LoVo (cell line): ENCODE measurements at regions not wholly inside any gene's neighbourhood (a gene's known extent, or its start where the extent isn't known, plus 50 kb on each side); places are given as distances from the start of the nearest gene placed in this dataset.
A peak's percentile ranks its signal among the peaks of the same experiment; 100 is the strongest.

Experiments
- DNase-seq: peaks from one replicate; pipeline ENCODE4 v3.0.0-alpha.2; 2016; ENCODE audit warnings: low spot score

DNA sequence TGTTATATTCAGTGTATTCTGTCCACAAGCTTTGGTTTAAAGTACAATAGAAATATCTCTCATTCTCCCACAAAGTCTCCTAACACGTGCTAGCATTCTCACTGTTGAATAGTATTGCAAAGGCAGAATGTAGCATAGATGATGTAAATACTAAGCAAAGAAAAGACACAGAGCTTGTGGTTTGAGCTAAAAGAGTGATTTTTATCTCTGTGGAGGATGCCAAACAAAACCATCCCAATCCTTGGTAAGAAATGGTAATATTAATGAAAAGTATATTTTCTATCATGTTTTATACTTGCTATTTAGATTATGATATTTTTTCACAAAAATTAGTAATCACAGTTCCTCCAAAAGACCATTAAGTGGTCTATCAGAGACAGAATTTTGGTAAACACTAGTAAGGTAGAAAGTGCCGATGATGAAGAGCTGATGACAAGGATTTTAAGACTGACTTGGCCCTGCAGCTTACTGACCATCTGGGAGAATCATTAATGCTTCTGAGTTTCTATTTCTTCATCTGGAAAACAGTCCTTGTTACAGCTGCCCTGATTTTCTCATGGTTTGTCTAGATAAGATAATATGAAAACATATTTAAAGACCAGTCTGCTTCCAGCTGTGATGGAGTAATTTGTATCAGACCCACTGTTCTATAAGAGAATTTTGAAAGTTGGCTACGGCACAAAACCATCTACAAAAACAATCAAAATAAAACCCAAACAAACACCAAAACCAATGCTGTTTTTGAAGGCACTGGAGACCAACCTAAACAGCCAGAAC, 510.2 kb downstream of the SPATA31D1 start:
- DNase-seq = no peak

DNA sequence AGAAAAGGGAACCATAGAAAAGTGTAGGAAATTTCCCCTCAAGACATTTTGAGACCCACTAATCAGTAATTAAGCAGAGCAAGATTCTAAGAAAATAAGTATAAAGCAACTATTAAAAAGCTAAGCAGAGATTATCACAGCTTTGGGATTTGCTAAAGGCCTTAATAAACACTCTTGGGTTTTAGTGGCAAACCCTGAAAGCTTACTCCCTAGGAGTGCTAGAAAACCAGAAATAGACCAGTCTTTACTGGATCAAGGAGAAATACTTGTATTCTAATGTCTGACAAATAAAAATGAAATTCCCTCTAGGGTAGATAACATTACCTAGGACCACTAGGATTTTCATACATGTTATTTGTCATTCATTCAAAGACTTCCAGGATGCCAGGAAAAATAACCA, 510.8 kb downstream of the SPATA31D1 start:
- no peak for DNase-seq

DNA sequence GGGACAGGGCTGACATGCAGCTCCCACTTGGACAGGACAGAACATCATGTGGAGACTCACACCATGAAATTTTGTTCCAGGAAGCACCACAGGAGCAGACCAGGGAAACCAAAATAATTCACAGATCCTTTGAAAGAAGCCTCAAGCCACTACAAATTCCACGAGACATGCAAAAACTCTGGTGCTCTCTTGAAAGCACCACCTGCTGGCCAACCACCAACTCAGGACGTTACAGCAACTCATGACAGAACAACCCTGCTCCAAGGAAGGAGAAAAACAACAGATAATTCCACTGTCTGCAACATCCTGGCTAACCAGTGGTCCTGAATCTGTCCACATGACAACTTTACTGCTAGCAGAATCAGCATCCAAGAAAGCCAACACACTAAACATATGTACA, 516.0 kb downstream of the SPATA31D1 start:
- no peak for DNase-seq

DNA sequence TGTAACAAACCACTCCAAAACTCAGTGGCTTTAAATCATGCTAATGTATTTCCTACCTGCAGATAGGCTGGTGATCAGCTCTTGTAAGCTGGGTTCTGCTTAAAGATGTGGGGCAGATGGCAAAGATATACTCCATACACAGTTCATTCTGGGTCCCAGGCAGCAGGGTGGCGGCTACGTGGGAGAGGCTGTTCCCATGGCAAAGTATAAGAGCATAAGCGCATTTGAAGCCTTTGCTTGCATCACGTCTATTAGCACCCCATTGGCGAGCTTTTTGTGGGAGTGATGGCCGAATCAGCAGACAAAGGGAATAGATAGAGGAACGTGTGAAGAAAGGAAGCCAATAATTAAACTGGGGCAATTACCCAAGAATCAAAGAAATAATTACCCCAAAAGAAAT, 523.1 kb downstream of the SPATA31D1 start:
- no peak for DNase-seq

DNA sequence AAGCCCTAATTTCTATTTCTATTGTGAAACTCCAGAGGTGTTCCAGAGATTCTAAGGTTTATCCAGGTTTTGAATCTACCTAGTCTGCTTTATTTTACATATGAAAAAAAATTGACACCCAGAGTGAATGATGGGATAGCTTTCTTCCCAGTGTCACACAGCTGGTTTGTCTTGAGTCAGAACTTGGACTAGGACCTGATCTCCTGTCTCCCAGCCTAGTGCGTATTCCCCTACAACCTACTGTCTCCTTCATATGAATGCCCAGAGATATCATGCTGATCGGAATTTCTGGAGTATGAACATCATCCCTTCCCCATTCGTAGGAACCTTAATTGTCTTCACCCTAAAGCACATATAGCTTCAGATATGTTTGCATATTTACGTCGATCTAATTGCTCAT, 524.2 kb downstream of the SPATA31D1 start:
- DNase-seq = no peak

DNA sequence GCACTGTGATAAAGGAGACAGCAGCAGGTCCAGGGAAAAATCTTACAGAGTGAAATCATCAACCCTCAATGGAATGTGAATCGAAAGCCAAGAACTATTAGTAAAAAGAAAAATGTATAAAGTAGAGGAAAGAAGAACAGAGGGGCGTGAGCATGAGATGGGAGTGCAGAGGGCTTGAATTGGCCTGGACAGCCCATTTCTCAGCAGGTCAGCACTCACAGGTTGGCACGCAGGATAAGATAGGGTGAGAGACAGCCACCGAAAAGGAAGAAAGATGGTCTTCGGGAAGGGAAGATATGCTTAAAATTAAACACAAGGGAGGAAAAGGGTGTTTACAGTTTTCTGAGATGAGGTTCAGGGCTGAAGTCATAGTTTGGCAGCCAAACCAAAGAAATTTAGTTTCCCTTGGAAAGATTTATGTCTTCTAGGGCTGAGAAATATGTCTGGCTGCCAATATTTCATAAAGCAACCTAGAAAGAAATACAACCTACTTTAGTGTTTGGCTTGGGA, 524.7 kb downstream of the SPATA31D1 start:
- DNase-seq = no peak

DNA sequence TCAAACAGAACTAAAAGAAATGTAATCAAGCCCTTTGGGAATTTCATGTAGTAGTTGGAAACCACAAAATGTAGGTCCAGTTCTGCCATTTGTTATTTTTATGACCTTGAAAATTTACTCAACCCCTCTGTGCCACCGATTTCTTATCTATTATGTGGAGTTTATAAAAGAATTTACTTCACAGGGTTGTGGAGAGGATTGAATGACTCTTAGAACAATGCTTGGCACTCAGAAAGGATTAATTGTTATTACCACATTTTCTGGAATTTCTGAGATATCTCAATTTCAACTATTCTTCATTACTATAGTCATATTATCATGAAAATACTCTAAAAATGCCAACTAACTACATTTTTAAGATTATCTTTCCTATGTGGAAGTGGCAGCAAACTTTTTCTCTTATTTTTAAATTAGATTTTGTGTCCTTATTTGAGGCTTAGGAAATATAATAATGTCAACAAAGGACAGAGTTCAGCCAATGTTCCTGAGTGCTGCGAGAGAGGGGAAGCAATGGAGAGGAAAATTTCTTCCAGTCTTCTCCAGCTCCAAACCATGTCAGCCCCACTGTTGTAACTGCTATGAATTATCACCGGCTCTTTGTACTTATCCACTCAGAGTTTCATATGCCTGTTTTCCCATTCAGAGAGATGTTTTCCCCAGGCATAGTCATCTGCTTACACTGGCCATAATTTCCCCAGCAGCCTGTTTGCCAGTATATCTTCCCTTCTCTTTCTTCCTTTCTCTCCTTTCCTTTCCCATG, 525.6 kb downstream of the SPATA31D1 start:
- DNase-seq = no peak

DNA sequence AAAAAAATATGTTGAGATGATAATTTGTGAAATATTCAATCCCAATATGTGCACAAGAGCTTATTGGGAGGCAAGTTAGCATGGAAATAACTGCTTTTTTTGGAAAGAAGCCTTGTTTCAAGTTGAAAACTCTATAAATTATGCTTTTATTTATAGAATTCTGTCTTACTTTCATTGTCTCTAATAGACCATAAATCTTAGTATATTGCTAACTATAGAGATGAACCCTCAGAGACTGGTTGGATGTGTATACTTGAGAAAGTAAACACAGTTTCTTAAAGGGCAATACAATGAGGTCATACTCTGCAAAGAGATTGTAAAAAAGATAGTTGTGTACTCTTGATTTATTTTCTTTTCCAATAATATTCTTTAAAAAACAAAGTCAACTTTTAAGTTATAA, 530.3 kb downstream of the SPATA31D1 start:
- no peak for DNase-seq

DNA sequence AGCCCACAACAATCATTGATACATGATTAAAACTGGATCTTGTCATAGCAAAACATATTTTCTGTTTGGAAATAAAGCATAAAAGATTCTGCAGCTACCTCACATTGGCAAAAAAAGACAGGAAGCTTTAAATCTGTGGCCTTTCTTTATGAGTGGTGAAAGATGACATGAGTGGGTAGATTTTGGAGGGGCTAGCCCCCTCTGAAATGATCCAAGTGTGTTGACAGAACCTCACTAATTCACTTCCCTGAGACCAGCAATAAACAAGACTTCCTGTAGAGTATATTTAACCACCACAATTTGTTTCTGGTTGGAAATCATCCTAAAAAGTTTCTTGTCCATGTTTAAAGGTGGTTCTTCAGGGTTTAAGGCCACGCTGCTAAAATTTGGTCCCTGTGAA, 530.8 kb downstream of the SPATA31D1 start:
- DNase-seq = no peak

DNA sequence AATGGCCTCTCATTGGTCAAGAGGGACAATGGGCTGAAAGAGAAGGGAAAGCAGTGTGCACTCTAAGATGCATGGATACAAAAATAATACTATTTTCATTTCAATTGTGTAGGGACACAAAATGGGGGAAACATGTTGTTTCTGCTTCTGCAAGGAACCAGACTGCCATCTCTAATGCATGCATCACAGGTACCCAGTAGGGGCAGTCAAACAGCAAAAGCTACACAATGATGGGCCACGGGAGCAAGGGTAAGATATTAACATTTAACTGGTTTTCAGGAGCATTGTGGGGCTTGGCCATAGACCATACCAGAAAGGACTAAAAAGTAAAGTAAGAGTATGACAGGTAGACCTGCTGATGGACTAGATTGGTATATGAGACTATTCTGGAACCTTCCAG, 535.8 kb downstream of the SPATA31D1 start:
- no peak for DNase-seq

DNA sequence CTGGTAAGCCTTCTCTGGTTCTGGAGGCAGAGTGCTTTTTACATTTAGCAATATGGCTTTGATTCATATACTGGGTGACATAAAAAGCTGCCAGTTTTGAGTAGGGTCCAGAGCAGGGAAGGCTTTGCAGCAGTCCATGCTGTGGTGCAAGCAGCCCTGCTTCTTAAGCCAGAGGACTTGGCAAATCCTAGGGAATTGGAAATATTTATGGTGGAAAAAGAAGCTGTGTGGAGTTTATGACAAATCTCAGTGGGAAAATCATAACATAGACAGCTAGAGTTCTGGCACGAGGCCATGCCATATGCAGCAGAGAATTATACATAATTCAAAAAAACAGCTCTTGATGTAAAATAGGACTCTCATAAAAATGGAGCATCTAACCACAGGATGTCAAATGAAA, 536.4 kb downstream of the RASEF start:
- DNase-seq = no peak

DNA sequence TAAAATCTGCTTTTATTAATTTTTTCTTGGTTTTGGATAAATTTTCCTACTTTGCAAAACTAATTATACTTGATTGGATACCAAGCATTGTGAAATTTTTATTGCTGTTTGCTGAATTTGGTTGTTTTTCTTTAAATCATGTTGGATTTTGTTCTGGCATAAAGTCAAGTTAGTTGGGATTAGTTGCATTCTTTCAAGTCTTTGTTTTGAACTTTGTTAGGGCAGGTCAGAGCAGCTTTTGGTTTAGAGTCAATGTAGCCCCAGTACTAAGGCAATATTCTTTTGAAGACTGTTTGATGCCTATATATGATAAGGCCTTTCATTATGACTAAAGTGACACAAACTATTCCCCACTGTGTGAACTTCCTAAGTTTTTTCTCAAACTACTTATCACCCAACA, 531.1 kb downstream of the RASEF start:
- DNase-seq = no peak

DNA sequence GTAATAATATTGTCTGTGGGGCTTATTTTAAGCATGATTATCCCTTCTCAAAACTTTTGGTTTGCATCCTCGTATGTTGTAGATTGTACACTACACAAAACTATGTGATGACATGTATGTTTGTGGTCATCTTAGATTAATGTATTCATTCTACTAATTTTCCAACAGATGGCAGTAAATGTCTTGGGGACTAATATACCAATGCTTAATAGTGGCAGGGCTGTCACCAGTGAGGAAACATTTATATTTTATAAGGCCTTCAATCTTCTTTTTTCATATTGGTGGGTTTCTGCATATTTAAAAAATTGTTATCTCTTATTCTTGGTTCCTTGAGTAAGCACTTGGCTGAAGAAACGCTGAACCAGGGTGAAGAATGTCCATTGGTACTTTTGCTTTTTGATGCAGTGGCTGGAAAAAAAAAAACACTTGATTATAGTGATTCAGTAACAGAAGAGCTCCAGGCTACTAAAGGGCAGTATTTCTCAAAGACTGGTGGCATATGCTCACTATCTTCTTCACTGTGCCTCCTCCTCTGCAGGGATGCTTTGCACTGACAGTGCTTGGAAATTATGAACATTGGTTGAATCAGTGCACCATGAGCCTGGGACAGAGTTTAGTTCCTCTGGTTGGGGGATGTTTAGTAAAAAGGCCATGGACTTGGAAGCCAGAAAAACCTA, 530.3 kb downstream of the RASEF start:
- DNase-seq = peak; percentile 12

DNA sequence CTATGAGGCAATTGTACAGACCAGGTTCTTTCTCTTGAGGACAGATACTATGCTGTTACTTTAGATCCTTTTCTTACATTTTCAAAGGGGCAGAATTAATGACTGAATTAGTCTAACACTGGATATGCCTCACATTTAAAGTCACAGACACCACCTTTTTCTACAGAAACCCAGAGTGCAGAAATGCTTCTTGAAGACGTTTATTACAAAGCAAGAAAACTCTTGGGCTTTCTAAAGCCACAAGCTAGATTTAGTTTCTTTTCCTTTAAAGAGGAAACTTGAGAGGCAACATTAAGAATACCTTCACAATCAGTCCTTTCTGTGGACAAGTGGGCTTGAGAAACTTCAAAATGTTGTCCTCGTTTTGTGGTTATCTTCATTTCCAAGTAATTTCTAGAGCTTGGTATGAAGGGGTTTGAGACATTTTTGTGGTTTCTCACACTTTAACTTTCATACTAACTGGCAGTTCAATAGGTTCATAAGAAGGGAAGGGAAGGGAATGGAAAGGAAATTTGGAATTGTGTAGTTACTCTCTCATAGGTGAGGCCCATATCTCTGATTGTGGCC, 527.4 kb downstream of the RASEF start:
- no peak for DNase-seq

DNA sequence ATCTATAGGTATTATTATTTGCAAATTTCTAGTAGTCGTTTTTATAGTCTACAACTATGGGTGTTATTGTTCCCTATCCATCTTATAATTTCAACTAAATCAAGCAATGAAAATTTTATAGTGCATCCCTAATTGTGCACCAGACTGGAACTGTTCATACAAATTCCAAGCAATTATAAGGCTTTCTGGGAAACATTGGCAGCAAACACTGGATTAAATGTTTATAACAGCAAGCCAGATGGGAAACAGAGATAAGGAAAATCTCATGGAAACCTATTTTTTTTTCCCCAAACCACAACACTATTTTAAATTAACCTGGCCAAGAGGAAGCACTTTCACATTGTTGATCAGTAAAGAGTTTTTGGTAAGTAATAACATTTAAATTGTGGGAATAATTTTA, 524.3 kb downstream of the RASEF start:
- no peak for DNase-seq

DNA sequence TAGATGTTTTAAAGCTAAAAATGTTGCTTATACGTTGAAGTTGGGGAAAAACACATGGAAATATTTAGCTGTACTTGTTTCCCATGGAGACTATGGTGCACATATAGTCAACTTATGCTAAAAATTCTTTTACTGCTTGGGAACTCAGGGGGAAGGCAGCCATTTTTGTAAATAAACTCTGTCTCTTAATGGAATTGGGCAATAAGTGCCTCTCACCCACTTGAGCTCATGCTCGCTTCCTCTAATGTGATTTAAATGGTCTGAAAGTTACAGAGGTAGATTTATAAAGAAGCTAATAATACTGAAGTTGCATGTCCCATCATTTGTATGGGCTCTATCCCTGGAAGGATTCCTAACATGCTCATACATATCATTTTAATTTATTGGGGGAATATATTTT, 523.8 kb downstream of the RASEF start:
- no peak for DNase-seq

DNA sequence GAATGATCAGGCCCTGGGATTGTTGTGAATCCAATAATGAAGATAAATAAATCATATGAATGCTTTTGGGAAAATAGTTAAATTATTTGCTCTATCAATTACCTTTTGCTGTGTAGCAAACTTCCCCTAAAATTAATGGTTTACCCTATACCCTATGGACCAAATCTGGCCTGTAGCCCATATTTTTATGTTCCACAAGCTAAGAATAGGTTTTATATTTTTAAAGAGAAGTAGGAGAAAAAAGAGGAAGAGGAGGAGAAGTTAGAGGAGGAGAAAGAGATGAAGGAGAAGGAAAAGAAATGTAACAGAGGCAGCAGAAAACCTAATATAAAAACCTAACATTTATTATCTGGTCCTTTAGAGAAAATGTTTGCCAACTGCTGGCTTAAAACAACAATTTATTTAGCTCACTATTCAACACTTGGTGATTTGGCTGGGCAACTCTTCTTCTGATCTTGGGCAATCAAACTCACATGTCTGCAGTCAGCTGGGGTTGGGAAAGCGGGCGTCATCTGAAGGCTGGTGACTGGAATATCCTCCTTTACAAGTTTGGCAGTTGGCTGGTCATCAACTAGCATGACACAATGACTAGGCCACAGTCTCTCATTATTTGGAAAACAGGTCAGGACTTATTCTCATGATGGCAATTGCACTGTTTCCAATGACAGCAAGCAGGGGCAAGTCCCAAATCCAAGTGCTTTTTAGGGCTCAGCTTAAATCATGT, 522.9 kb downstream of the RASEF start:
- DNase-seq = no peak

DNA sequence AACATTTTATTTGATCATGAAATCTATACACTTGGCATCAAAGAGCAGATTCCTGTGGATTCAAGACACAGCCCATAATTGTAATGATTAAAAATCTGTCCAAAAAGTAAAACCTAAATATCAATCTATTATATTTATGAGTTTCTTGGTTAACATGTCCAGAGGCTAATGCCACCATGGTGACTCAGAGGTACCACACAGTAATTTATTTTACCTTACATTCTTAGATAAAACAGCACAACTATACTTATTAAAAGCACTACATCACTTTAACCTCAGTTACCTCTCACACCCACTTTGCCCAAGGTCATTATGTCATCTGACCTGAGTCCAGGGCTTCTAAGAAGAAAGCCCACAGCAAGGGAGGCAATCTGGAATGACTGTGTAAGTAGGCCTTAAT, 519.2 kb downstream of the RASEF start:
- no peak for DNase-seq

DNA sequence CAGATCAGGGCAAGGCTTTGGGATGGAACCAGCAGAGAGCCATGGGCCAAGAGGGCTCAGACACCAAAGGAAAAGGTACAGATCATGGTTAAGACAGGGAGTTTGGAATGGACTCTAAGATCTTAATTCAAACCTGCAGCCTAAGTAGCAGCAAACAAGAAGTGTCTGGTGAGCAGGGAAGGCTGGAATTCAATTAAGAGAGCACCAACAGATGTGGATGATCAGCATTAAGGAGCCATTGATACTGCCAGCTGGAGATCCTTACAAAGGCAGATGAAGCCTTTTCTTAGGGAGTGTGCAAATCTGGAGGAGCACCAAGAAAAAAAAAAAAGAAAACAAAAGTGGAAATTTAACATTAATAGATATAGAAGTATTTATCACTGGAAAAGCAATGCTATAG, 516.8 kb downstream of the RASEF start:
- no peak for DNase-seq

DNA sequence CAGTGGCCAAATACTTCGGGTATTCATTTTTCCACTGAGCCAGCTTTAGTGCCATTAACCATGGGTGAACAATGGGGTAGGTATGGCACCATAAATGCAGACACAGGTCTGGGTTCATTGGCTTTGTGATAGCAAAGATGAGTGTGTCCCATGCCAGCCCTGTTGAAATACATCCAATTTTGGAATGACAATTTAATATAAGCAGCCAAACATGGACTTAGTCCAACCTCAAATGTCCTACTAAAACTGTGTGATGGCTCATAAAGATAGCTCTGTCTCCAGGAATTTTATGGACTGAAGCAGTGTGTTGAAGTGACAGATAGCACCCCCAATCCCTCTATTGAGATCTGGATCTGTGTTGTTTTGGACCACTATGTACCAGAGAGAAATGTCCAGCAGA, 514.9 kb downstream of the RASEF start:
- DNase-seq = no peak

DNA sequence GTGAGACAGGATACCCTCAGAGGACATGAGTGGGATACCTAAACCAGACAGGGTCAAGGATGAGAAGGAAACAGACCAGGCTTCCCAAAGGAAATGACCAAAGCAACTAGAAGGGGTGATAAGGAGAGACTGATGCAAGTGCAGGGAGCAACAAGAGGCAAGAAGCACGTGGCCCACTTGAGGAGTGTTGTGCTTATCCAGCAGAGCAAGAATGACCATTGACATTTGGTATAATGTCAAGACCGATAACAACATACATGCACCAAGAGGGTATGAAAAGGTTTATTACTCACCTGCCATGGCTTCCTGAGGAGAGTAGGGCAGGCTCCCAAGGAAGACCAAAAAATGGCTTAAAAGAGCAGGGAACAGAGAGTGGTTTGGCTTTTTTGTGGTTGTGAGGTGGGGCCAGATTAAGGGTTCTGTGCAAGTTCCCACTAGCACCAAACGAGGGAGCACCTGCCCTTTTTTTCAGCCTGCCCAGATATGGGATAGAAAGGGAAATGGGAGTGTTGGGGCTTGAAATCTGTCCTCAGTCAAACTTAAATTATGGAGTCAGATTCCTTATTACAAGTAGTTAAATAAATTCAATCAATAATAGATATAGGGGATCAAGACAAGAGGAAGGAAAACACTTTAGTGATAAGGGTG, 513.6 kb downstream of the RASEF start:
- no peak for DNase-seq
